ENCODE measurements at regions not wholly inside any gene's neighbourhood (a gene's known extent, or its start where the extent isn't known, plus 50 kb on each side); places are given as distances from the start of the nearest gene placed in this dataset.

- TF ChIP-seq EZH2phosphoT487 (IDR thresholded peaks at IDR 0.05; ENCODE audit: low read depth) = no peak
- TF ChIP-seq CTCF (IDR thresholded peaks at IDR 0.05; ENCODE audit: low read depth, low read length) = no peak
These were observed 106.5 kb downstream of the SLC16A1 start for GRCh38 chr1:112849425-112850033.

Data from OCI-LY3 (cell line).